ENCODE measurements at regions not wholly inside any gene's neighbourhood (a gene's known extent, or its start where the extent isn't known, plus 50 kb on each side); places are given as distances from the start of the nearest gene placed in this dataset.
"Not testable (repeated sequence)": the region's sequence is repeated elsewhere in the genome, so short reads cannot be mapped to it uniquely, and the experiment has no call there.

- no peak for DNase-seq (ENCODE audit: low read depth)
These were observed 702.5 kb upstream of the LRRN3 start for GRCh38 chr7:110388457-110388856.

GRCh38 chr7:110396021-110396420 is 694.9 kb upstream of the LRRN3 start:
- no peak for DNase-seq (ENCODE audit: low read depth)

GRCh38 chr7:110397927-110398660 is 692.8 kb upstream of the LRRN3 start:
- DNase-seq (ENCODE audit: low read depth) = no peak

GRCh38 chr7:110399421-110399820 is 691.5 kb upstream of the LRRN3 start:
- no peak for DNase-seq (ENCODE audit: low read depth)

- DNase-seq (ENCODE audit: low read depth) = no peak
These were observed 690.5 kb upstream of the LRRN3 start for GRCh38 chr7:110400411-110400810.

GRCh38 chr7:110407242-110407641 is 683.7 kb upstream of the LRRN3 start:
- DNase-seq (ENCODE audit: low read depth) = no peak

- no peak for DNase-seq (ENCODE audit: low read depth)
These were observed 683.2 kb upstream of the LRRN3 start for GRCh38 chr7:110407706-110408105.

GRCh38 chr7:110412614-110413013 is 678.3 kb upstream of the LRRN3 start:
- DNase-seq (ENCODE audit: low read depth) = no peak

- DNase-seq (ENCODE audit: low read depth) = no peak
These were observed 677.9 kb upstream of the LRRN3 start for GRCh38 chr7:110413038-110413437.

- DNase-seq (ENCODE audit: low read depth) = no peak
These were observed 673.3 kb upstream of the LRRN3 start for GRCh38 chr7:110417611-110418010.

GRCh38 chr7:110418659-110419280 is 672.2 kb upstream of the LRRN3 start:
- no peak for DNase-seq (ENCODE audit: low read depth)

GRCh38 chr7:110420788-110421187 is 670.1 kb upstream of the LRRN3 start:
- DNase-seq (ENCODE audit: low read depth) = no peak

GRCh38 chr7:110421490-110422241 is 669.3 kb upstream of the LRRN3 start:
- no peak for DNase-seq (ENCODE audit: low read depth)

- DNase-seq (ENCODE audit: low read depth) = no peak
These were observed 658.8 kb upstream of the LRRN3 start for GRCh38 chr7:110432061-110432553.

- not testable (repeated sequence) for DNase-seq (ENCODE audit: low read depth)
These were observed 652.0 kb upstream of the LRRN3 start for GRCh38 chr7:110438926-110439325.

- DNase-seq (ENCODE audit: low read depth) = no peak
These were observed 648.5 kb upstream of the LRRN3 start for GRCh38 chr7:110442381-110442837.

- DNase-seq (ENCODE audit: low read depth) = no peak
These were observed 644.3 kb upstream of the LRRN3 start for GRCh38 chr7:110446658-110447057.

- DNase-seq (ENCODE audit: low read depth) = no peak
These were observed 642.0 kb upstream of the LRRN3 start for GRCh38 chr7:110448918-110449317.

- no peak for DNase-seq (ENCODE audit: low read depth)
These were observed 636.2 kb upstream of the LRRN3 start for GRCh38 chr7:110454713-110455112.

- DNase-seq (ENCODE audit: low read depth) = no peak
These were observed 629.3 kb upstream of the LRRN3 start for GRCh38 chr7:110461621-110462020.

- DNase-seq (ENCODE audit: low read depth) = no peak
These were observed 620.5 kb upstream of the LRRN3 start for GRCh38 chr7:110470420-110470819.

GRCh38 chr7:110472419-110472818 is 618.5 kb upstream of the LRRN3 start:
- DNase-seq (ENCODE audit: low read depth) = not testable (repeated sequence)

- DNase-seq (ENCODE audit: low read depth) = no peak
These were observed 610.0 kb upstream of the LRRN3 start for GRCh38 chr7:110480964-110481363.
